ENCODE measurements at regions not wholly inside any gene's neighbourhood (a gene's known extent, or its start where the extent isn't known, plus 50 kb on each side); places are given as distances from the start of the nearest gene placed in this dataset.
"Not testable (repeated sequence)": the region's sequence is repeated elsewhere in the genome, so short reads cannot be mapped to it uniquely, and the experiment has no call there.

DNA sequence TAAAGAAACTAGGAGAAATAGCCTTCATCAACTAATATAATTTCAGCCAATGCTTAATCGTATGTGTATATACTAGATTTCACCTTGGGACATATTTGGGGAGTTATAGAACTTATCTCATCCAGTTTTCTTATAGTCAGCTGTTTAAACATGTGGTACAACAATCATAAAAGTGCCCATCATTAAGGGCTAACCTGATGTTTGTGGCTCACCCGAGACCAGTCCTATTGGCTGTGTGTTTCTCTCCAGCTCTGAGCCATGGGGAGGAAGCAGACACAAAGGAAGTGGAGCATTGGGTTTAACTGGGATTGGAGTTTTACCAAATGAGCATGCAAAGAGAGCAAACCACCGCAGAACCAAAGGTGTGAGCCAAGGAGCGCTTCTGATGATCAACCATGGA lies 114.3 kb upstream of the KLF12 start:
- no peak for DNase-seq (ENCODE audit: low read depth)

DNA sequence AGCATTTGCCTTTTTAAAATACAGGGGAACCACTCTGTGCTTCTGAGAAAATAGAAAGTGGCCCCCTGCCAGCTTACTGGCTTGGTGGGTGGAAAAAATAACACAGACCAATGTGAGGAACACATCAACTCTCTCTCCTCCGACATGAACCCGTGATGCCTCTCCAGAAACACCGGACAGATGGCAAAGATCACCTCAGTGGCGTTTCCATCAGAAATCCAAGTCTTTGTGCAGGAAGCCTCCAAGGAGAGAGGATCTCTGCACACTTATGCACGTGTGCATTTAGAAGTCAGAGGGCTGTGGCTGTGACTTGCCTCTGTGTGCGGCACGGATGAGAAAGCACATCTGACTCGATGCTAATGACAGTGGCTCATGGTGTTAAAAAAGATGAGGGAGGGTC lies 112.3 kb upstream of the KLF12 start:
- peak; percentile 32 for DNase-seq (ENCODE audit: low read depth)

DNA sequence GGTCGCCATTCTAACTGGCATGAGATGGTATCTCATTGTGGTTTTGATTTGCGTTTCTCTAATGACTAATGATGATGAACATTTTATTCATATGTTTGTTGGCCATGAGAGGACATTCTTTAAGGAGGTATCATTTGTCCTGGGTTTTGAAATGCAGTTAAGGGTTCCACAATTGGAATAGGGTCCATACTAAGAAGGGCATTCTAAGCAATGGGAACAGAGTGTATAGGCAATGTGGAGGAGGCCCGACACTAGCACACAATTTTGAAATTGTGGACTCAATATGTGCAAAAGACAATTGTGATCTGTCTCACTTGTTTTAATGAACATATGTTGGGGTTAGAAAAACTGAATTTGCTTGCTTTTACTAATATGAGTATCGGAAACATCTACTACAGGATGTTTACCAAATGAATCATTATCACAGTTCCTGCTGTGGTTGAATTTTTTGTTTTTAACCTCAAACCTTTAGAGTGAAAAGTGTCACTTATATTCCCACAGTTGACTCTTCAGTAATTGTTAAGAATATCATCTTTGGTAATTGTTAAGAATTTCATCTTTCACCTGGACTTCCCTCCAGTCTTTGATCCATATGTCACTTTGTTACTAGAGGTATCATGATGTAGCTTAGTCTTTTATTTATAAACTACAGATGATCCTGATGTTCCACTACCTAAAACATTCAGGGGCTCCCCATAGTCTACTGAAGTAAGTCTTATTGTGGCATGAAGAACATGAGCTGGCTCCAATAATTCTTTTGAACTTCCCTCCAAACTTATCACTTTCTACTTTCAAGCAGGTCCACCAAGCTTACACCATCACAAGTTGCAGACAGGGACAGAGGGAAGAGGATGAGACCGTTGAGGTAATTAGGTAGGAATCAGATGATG lies 109.7 kb upstream of the KLF12 start:
- peak; percentile 67 for DNase-seq (ENCODE audit: low read depth)

DNA sequence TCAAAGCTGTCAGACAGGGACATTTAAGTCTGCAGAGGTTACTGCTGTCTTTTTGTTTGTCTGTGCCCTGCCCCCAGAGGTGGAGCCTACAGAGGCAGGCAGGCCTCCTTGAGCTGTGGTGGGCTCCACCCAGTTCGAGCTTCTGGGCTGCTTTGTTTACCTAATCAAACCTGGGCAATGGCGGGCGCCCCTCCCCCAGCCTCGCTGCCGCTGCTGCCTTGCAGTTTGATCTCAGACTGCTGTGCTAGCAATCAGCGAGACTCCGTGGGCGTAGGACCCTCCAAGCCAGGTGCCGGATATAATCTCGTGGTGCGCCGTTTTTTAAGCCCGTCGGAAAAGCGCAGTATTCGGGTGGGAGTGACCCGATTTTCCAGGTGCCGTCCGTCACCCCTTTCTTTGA lies 107.1 kb upstream of the KLF12 start:
- not testable (repeated sequence) for DNase-seq (ENCODE audit: low read depth)

DNA sequence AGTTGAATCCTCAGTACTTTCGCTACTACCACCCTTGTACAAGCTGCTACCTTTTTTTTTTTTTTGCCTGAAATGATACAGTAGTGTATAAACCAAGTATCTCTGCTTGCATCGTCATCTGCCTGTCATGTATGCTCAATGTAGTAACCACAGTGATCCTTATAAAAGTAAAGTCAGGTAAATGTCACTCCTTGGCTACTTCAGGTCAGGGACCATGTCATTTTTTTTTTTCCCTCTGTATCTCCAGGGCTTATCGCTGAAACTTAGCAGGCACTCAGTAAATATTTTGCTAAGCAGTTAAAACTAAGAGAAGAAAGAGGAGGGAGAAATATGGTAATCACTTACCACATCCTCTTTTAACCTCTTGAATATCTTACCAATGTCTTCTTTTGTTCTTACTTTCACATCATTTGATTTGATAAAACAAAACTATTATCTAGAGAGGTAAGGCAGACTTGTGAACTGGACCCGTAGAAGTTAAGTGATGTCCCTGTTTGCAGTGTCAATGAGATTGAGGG lies 96.8 kb upstream of the KLF12 start:
- no peak for DNase-seq (ENCODE audit: low read depth)

DNA sequence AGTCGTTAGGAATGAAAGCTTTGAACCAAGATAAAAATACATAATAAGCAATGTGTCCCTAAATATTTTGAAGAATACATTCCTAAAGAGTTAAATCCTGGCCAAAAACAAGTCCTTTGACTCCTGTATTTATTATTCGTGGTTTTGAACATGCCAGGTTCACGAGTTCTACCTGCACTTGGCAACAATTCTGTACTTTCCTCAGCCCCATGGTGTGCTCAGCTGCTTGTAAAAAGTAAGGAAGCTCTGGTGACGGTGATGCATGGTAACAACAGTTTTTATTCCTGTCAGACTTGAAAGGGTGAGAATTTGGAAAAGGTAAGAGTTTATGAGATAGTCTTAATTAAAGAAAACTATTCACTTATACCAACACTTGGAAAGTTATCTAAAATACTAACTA lies 95.0 kb upstream of the KLF12 start:
- no peak for DNase-seq (ENCODE audit: low read depth)

DNA sequence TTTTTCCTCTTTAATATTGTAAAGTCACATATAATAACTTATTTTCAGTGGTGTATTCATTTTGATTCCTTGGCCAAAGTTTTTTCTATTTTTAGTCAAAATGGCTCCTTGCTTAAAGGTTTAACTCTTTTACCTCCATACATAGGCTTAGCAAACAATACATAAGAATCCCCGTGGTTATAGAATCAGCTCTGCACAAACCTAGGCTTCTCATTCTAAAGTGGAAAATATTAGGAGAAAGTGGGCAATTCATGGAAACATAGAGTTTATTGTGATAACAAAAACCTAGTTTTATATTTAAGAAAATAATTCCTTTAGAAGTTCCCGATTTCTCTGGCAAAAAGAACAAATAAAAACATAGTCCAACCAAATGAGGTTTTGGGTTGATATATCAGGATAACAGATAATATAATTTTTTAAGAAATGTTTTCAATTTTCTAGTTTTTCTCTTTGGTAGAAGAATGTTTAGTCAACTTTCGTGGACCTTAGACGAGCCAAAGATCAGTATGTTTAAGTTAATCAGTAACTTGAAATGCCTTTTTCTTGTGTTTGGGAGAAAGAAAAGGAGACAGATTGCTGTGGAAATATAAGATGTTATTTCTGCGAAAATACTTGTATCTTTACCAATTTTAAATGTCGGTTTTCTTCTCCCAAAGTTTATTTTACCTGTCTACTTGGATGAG lies 93.4 kb upstream of the KLF12 start:
- DNase-seq (ENCODE audit: low read depth): no peak

DNA sequence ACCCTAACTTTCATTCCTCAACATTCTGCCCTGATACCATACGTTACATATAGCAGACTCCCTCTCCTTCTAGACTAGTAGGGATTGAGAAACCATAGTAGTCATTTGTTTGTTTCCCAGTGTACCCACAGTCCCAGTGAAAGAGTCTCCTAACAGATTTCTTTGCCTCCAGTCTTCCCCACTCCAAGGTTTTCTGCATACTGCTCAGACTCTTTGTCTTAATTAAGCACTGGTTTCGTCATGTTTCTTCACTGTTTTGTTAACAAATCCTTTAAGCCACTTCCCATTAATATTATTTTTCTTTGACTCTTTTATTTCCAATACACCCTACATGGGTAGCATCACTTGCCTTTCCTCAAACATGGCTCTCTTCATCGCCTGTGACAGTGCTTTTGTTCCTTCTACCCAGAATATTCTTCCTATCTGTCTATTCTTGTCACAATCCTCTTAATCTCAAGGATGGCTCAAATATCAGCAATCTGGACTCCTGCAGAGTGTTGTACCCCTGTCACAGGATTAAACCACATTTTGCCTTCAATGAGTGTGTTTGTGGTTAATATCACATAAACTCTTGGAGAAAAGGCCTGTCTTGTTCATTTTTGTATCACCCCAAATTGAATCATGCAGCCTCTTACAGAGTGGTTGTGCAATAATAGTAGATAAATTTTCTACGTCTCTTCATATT lies 92.7 kb upstream of the KLF12 start:
- peak; percentile 61 for DNase-seq (ENCODE audit: low read depth)

DNA sequence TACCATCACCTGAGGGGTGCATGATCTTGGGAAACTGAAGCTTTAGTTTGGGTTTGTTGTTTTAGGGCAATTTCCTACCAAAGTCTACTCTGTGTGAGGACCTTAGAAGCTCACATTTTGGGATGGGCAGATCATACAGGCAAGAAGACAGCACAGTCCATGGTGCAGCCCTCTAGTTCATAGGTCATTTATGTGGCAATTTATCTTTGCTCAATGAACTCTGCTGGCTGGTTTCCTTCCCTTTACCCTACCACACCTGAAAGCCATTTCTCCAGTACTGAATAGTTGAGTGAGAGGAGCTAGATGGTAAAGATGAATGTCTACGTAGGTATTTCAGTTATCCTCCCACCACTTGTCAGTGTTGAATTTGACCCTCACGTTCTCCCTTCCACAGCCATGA lies 87.5 kb upstream of the KLF12 start:
- DNase-seq (ENCODE audit: low read depth): no peak

DNA sequence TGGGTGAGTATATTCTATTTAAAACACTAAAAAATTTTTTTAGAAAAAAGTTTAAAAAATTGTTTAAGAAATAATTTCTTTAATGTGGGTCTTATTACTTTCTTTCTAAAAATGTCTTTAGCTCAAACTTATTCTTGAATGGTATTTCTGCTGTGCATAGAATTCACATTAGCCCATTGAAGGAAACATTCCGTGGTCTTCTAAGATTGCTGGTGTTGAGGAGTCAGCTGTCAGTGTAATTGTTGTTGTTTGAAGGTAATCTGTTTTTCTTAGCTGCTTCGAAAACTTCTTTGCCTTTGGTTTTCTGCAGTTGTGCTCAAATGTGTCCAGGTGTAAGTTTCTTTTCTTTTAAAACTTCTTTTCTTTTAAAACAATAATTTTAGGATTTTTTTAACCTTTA lies 85.4 kb upstream of the KLF12 start:
- DNase-seq (ENCODE audit: low read depth): peak; percentile 37

DNA sequence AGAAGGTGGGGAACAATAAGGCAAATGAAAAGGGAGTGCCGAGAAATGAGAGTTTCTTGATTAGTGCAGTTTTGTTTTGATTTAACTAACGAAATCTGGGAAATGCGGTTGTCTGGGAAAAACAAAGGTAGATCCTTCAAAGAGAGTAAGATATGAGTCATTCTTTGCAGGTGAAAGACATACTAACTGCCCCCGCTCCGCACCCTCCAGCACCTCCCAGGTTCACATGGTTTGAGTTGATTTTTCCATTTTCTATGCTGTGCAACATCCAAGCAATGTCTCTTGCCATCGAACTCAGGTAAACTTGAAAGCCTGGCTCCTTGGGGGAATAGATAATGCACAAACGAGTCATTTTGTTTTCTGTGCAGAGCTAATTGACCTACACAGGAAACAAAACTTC lies 84.1 kb upstream of the KLF12 start:
- no peak for DNase-seq (ENCODE audit: low read depth)

DNA sequence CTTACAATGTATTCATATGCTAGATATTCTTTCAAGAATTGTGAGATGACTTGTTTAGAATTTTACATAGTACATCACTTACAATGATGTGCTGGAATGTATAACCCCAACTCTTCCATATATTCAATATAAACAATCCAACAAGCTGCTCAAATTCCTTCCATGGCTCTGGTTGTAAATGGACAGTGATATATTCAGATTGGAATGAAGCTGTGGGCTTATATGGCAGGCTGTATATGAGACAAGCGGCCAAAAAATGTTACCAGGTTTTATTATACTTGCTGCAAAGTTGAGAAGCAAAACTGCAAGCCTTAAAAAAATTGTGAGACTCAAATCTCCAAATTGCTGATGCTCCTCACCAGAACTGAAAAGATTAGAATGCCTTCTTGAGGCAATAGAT lies 83.6 kb upstream of the KLF12 start:
- DNase-seq (ENCODE audit: low read depth): peak; percentile 82

DNA sequence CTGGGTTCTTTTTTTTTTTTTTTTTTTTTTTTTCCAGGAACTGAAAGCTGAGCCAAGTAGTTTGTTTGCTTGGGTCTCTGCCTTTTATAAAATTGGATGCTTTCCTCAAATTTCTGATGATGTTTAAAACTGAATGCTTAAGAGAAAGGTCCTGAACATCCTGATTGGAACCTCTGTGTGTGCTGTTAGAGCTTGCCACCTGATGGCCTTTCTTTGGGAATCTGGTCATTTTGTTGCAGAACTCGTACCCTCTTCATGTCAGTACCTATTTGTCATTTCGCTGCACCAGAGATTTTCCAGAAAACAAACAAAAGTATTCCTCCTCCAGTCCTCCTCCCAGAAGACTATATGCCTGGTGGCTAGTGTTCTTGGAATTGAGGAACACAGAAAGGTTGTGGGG lies 81.2 kb upstream of the KLF12 start:
- no peak for DNase-seq (ENCODE audit: low read depth)

DNA sequence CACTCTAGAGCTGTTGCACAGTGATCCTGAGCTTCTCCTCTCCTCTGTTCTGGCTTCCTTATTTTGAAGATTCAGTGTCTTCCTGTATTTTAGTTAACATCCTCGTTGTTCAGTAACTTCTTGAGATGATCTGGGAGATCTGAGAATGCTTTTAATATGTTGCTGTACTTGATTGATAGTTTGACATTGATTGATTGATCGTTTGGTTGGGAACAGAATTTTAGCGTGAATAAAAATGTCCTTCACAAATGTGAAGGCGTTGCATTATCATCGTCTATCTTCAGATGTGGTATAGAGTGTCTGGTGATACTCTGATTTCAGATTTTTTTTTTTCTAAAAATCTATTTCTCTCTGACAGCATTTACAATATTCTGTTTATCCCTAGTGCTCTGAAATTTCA lies 80.1 kb upstream of the KLF12 start:
- DNase-seq (ENCODE audit: low read depth): no peak

DNA sequence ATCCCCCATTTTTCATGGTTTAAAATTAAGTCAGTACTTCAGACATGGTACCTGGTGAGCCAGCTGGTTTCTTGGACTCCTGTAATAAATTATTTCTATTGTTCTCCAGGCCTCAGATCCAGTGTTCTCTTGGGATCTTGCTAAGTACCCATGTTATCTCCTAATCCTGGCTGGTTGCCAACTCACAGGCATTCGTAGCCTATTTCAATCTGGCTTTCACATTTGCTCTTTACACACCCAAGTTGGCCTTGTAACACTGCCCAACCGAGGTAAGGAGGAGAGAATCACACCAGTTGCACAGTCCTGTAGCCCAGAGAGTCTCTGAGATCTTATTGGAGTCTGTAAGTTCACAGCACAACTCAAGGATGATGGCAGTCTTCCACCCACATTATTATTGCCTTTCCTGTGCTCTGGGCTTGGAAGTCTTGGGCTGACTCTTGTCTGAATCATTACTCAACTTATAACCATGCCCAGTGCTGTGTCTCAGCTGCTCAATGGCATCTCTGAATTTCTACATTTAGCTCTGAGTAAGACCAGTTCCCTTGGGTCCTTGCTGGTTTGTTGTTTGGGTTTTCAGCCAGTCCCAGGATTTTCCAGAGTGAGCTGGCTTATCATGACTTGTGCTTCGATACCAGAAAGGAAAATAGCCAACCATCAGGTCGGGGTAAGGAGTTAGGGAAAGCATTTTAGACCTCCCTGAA lies 76.6 kb upstream of the KLF12 start:
- DNase-seq (ENCODE audit: low read depth): peak; percentile 89

DNA sequence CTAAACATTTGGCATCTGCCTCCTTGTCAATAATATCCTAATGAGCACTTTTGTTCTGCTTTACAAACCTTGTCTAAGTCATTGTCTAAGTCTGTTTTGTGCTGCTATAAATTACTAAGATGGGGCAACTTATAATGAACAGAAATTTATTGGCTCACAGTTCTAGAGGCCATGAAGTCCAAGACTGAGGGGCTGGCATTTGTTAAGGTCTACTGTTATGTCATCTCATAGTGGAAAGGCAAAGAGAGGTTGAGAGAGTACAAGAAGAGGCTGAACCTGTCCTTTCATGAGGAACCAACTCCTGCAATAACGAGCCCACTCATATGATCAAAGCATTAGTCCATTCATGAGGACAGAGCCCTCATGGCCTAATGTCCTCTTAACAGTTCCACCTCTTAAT lies 72.7 kb upstream of the KLF12 start:
- no peak for DNase-seq (ENCODE audit: low read depth)

DNA sequence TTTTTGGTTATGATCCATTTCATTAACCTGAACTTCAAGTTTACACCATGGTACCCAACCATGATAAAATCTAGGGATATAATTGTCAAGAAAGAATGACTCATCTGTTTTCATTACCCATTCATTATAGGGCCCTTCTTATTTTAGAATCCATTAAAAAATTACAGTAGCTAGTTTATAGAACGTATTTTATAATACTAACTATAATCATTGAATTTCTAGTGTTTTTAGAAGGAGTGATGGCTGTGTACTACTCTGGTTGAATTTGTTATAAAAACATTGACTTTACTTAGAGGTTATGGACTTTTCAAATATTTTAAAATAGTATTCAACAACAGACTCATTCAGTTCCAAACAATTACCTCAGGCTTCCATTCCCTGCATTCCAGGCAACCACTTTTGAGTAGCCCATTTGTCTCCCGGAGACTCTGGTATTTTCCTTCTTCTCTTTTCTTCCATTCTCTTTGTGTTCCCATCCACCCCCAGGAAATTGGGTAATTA lies 71.9 kb upstream of the KLF12 start:
- DNase-seq (ENCODE audit: low read depth): peak; percentile 78

DNA sequence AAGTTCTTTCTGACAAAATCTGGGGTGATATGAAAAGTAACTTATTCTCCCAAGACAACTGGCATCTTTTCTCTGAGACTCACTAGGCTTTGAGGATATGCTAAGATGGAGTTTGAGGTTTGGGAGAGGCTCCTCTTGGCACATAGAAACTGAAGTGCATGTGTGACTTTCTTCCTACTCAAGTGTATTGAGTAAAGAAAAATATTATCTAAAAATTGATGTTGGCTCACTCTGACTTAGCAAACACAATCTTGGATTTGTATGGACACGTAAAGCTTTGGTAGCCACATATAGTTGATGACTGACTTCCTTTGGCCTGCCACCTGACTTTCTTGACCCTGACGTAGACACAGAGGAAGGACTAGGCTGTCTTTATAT lies 71.1 kb upstream of the KLF12 start:
- no peak for DNase-seq (ENCODE audit: low read depth)

DNA sequence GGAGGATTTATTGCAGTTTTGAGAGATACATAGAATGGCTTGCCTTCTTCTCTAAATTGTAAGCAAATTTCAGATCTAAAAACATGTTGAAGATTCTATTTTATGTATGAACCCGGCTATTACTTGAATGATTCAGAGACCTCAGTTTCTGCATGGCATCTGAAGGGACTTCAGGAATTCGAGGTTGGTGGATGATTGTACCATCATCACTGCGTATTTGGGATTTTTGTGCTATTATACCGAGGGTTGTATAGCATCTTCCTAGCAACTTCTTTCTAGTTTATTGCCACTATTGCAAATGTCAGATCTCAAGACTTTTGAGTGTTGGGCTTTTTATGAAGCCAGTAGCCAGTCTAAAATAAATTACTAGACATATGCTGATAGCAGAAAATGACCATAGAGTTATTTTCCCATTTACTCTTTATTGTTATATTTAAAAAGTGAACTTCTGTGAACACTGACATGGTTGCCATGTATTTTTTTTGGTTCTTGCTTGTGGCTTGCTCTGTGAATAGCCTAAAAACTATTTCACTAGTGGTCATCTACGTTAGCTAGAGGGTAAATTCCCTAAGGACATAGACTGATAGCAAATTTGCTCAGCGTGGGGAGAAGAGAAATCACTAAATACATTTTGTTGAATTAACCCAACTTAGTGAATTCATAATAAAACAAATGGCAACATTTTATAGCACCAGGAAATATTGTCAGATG lies 70.6 kb upstream of the KLF12 start:
- DNase-seq (ENCODE audit: low read depth): no peak

DNA sequence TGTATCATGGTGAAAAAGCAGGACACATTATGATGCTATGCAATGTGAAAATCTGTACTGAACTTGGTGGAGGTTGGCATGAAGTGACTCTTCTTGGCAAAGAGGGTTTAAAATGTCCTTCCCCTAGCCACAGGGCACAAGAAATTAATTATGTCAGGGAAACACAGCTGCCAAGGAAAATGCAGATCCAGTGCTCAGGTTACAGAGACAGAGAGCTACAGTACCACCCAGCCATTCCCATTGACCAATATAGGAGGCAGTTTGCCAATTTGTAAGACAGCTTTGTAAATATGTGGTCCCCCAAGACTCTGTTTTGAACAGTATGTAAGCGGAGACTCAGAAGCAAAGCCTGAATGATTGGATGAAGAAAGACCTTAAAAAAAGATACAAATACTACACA lies 69.4 kb upstream of the KLF12 start:
- peak; percentile 41 for DNase-seq (ENCODE audit: low read depth)

DNA sequence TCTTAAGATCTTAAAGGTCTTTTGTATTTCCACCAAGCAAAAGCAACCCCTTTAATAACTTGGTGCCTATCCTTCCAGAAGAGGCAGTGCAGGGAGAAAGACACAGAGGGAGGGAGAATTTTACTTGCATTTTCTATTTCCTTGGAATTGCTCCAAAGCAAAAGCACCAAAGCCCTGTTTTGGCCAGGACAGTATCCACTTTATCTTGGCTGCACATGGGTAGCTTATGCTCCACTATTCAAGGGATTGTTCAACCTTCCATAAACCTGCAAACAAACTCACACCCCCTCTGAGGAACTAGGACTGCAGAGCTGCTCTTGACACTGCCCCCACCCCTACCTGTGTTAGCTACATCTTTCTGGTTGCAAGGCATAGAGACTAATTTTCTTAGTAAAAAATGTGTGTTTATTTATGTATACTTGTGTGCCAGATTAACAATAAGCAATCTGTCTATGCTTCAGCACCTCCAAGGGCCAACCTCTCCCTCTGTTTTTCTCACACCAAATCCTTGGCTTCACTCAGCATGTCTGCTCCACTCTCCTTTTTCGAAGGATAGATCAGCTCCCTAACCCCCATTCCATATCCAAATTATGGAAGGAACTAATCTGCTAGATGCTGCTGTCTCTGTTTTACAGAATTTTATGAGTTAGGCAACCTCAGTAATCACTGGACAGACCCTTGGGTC lies 68.1 kb upstream of the KLF12 start:
- no peak for DNase-seq (ENCODE audit: low read depth)

All from iris pigment epithelial cell (primary cell).